ENCODE measurements at regions not wholly inside any gene's neighbourhood (a gene's known extent, or its start where the extent isn't known, plus 50 kb on each side); places are given as distances from the start of the nearest gene placed in this dataset.
"Not testable (repeated sequence)": the region's sequence is repeated elsewhere in the genome, so short reads cannot be mapped to it uniquely, and the experiment has no call there.

GRCh38 chr22:48301421-48301820, 1526.3 kb downstream of the BRD1 start:
- no peak for DNase-seq (ENCODE audit: low read depth in 3 of 3)

GRCh38 chr22:48300877-48301276, 1526.8 kb downstream of the BRD1 start:
- DNase-seq (ENCODE audit: low read depth in 3 of 3): no peak

GRCh38 chr22:48299801-48300200, 1527.9 kb downstream of the BRD1 start:
- DNase-seq (ENCODE audit: low read depth in 3 of 3): no peak

- DNase-seq (ENCODE audit: low read depth in 3 of 3): no peak
Measured at GRCh38 chr22:48299124-48299523, 1528.5 kb downstream of the BRD1 start.

- DNase-seq (ENCODE audit: low read depth in 3 of 3): no peak
Measured at GRCh38 chr22:48297296-48297695, 1530.4 kb downstream of the BRD1 start.

GRCh38 chr22:48289954-48290353, 1527.5 kb downstream of the TBC1D22A start:
- not testable (repeated sequence) for DNase-seq (ENCODE audit: low read depth in 3 of 3)

GRCh38 chr22:48288376-48288940, 1526.0 kb downstream of the TBC1D22A start:
- no peak for DNase-seq (ENCODE audit: low read depth in 3 of 3)

GRCh38 chr22:48287031-48287430, 1524.6 kb downstream of the TBC1D22A start:
- no peak for DNase-seq (ENCODE audit: low read depth in 3 of 3)

- DNase-seq (ENCODE audit: low read depth in 3 of 3): no peak
Measured at GRCh38 chr22:48284671-48285070, 1522.2 kb downstream of the TBC1D22A start.

GRCh38 chr22:48282804-48283203, 1520.4 kb downstream of the TBC1D22A start:
- no peak for DNase-seq (ENCODE audit: low read depth in 3 of 3)

GRCh38 chr22:48279461-48279756, 1517.0 kb downstream of the TBC1D22A start:
- DNase-seq (ENCODE audit: low read depth in 3 of 3): no peak

GRCh38 chr22:48278620-48279460, 1516.4 kb downstream of the TBC1D22A start:
- no peak for DNase-seq (ENCODE audit: low read depth in 3 of 3)

GRCh38 chr22:48277868-48278581, 1515.6 kb downstream of the TBC1D22A start:
- DNase-seq (ENCODE audit: low read depth in 3 of 3): no peak

- DNase-seq (ENCODE audit: low read depth in 3 of 3): no peak
Measured at GRCh38 chr22:48276994-48277867, 1514.8 kb downstream of the TBC1D22A start.

- no peak for DNase-seq (ENCODE audit: low read depth in 3 of 3)
Measured at GRCh38 chr22:48275412-48275811, 1513.0 kb downstream of the TBC1D22A start.

GRCh38 chr22:48270731-48271130, 1508.3 kb downstream of the TBC1D22A start:
- DNase-seq (ENCODE audit: low read depth in 3 of 3): no peak

- no peak for DNase-seq (ENCODE audit: low read depth in 3 of 3)
Measured at GRCh38 chr22:48268771-48269552, 1506.5 kb downstream of the TBC1D22A start.

- no peak for DNase-seq (ENCODE audit: low read depth in 3 of 3)
Measured at GRCh38 chr22:48268293-48268692, 1505.8 kb downstream of the TBC1D22A start.

GRCh38 chr22:48267681-48268080, 1505.2 kb downstream of the TBC1D22A start:
- no peak for DNase-seq (ENCODE audit: low read depth in 3 of 3)

- DNase-seq (ENCODE audit: low read depth in 3 of 3): no peak
Measured at GRCh38 chr22:48265000-48265625, 1502.7 kb downstream of the TBC1D22A start.

- DNase-seq (ENCODE audit: low read depth in 3 of 3): no peak
Measured at GRCh38 chr22:48264586-48264985, 1502.1 kb downstream of the TBC1D22A start.
